Vagina (tissue), 2 donors: ENCODE measurements at regions not wholly inside any gene's neighbourhood (a gene's known extent, or its start where the extent isn't known, plus 50 kb on each side); places are given as distances from the start of the nearest gene placed in this dataset.

ENCODE experiments used
- POLR2A ChIP-seq, 2 donors: fragments of 450-650 bp; IDR thresholded peaks; one replicate each; pipeline ENCODE4 v1.6.1; 2017; ENCODE audit warnings: antibody characterized with exemption in 2 of 2, mild to moderate bottlenecking in 2 of 2, moderate library complexity in 2 of 2
- POLR2AphosphoS5 ChIP-seq, 2 donors: sonication (generic); formaldehyde crosslinking; IDR thresholded peaks; one replicate each; pipeline ENCODE4 v1.9.0; 2017; ENCODE audit warnings: antibody characterized with exemption in 2 of 2, mild to moderate bottlenecking in 2 of 2, low read depth in 1 of 2; ENCODE audit not compliant: insufficient read depth in 1 of 2
- TF ChIP-seq, protein P1 (sequence below), 3 experiments: fragments of 450-650 bp in 2 of 3; fragments of 200-600 bp in 1 of 3; sonication (generic) in 1 of 3; IDR thresholded peaks; one replicate each; pipeline ENCODE4 v1.5.1; 2017 to 2019; ENCODE audit warnings: antibody characterized with exemption in 3 of 3, mild to moderate bottlenecking in 2 of 3, moderate library complexity in 2 of 3

- TF ChIP-seq POLR2A (IDR thresholded peaks at IDR 0.05) (no peak), POLR2AphosphoS5 (IDR thresholded peaks at IDR 0.05; ENCODE audit: insufficient read depth in 1 of 2, low read depth in 1 of 2) (no peak)
- TF ChIP-seq, protein P1, sequence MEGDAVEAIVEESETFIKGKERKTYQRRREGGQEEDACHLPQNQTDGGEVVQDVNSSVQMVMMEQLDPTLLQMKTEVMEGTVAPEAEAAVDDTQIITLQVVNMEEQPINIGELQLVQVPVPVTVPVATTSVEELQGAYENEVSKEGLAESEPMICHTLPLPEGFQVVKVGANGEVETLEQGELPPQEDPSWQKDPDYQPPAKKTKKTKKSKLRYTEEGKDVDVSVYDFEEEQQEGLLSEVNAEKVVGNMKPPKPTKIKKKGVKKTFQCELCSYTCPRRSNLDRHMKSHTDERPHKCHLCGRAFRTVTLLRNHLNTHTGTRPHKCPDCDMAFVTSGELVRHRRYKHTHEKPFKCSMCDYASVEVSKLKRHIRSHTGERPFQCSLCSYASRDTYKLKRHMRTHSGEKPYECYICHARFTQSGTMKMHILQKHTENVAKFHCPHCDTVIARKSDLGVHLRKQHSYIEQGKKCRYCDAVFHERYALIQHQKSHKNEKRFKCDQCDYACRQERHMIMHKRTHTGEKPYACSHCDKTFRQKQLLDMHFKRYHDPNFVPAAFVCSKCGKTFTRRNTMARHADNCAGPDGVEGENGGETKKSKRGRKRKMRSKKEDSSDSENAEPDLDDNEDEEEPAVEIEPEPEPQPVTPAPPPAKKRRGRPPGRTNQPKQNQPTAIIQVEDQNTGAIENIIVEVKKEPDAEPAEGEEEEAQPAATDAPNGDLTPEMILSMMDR (IDR thresholded peaks at IDR 0.05), result no peak
These were observed 1217.0 kb downstream of the RAPGEF2 start for GRCh38 chr4:160319868-160320260.
